NCI-H2227 treated with DMSO at 0.1 percent for 48 hours (cell line): ENCODE measurements at regions not wholly inside any gene's neighbourhood (a gene's known extent, or its start where the extent isn't known, plus 50 kb on each side); places are given as distances from the start of the nearest gene placed in this dataset.

Experiments used
- DNase-seq: peaks from one replicate; lab custom pipeline; 2025; lab: John Stamatoyannopoulos, UW

DNA sequence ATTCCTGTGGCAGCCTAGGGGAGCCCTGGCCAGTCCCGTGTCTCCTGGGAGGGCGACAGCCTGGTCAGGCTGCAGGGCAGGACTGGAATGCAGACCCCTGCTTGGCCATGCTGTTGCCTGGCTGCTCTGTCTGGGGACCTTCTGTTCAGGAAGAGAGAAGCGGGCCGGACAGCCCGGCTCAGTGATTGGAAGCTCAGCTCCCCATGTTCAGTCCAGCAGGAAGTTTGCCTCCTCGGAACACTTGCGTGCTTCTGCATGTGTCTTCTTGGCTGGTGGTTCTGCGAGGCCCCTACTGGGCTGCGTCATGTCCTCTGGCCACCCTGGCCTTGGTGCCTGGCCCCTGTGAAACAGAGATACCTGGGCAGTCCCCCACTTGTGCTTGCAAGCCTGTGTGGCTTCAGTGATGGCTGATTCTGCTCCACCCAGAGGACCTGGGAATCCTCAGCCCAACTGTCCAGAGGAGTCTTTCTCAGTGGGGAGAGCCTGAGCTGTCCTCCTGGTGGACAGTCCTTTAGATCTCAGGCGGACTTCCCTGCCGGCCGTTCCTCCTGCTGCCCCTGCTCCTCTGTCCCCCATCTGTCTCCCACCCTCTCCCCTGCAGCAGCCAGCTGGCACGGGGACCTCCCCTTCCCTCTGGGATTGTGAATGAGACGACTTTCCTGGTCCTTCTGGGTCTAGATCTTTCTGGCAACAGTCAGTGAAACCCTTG lies 279.5 kb downstream of the SEC14L1 start:
- no peak for DNase-seq

DNA sequence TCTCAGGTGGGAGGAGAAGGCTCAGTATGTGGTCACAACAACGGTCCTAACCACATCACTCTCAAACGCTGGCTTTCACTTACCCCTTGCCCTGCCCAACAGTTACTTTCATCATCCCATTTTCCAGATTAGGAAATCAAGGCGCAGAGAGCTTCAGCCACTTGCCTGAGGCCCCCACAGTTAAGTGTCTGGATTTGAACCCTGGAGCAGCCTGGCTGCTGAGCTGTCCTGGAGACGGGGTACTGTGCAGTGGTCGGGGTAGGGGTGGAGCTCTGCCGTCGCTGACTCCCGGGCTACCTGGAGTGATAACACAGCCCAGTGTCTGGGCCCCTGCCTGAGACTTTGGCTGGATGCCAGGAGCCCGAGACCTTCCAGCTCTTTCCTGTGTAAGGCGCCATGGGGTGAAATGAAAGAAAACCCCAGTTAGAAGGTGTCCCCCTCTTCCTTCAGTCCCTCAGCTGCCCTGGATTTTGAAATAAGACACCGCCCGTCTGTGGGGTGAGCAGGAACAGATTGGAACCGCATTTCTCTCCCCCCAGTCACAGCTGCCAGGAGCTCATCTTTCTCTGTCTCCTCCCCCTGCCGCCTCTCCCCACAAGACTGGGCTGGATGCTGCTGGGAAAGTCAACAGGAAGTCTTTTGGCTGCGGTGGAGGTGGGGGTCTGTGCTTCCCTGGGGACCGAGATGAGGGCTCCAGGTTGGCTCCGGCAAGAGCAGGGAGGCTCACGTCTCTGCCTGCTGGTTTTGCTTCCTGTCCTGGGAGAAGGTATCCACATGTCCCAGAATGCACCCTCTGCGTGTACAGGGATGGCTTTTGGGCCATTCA lies 280.2 kb downstream of the SEC14L1 start:
- peak; percentile 61 for DNase-seq

DNA sequence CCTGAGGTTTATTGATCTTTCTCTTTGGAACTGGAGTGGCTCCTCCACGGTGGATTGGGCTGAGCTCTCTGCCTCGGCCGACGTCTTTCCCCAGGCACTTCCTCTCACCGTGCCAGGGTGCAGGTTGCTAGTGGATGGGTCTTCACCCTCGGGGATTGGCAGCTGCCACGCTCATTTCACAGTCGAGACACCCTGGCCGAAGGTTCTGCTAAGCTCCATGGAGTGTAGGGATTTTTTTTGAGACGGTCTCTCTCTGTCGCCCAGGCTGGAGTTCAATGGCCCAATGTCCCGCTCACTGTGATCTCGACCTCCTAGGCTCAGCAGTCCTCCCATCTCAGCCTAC lies 280.8 kb downstream of the SEC14L1 start:
- no peak for DNase-seq

DNA sequence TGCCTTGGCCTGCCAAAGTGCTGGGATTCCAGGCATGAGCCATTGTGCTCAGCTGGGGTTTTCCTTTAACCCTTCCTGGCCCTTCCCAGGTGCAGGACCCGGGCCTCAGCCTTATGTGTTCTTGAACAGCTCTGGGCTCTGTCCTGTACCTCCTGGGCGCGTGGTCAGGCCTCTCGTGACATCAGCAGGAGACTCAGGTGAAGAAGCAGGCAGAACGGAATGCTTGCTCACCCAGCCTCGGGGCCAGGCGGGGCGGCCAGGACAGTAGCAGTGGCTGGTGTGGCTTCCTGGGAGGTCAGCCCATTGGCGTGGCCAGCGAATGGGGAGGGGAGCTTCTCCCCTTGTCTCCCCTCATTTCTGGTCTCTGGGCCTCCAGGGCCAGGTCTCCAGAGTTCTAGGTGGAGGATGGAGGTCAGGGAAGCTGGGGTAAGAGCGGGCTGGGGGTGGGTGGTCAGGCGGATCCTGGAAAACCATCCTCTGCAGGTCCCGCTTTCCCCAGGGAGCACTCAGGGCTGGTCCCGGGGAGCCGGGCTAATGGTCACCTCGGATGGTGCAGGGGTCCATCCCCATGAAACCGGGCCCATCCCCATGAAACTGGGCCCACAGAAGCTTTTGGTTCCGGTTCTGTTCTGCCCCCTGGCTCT lies 281.5 kb downstream of the SEC14L1 start:
- DNase-seq = no peak

DNA sequence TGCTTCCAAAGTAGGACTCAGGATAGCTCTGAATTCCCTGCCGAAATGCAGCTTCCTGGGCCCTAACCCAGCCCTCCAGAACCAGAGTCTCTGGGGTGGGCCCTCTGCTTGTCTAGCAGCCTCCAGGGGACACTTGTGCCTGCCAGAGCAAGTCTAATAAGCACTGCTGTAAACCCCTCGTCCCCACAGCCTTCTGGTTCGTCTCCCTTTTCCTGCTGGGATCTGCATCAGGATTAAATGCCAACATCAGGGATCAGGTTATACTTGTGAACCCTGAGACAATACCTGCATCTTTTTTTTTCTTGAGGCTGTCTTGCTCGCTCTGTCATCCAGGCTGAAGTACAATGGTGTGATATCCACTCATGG lies 282.0 kb downstream of the SEC14L1 start:
- no peak for DNase-seq

DNA sequence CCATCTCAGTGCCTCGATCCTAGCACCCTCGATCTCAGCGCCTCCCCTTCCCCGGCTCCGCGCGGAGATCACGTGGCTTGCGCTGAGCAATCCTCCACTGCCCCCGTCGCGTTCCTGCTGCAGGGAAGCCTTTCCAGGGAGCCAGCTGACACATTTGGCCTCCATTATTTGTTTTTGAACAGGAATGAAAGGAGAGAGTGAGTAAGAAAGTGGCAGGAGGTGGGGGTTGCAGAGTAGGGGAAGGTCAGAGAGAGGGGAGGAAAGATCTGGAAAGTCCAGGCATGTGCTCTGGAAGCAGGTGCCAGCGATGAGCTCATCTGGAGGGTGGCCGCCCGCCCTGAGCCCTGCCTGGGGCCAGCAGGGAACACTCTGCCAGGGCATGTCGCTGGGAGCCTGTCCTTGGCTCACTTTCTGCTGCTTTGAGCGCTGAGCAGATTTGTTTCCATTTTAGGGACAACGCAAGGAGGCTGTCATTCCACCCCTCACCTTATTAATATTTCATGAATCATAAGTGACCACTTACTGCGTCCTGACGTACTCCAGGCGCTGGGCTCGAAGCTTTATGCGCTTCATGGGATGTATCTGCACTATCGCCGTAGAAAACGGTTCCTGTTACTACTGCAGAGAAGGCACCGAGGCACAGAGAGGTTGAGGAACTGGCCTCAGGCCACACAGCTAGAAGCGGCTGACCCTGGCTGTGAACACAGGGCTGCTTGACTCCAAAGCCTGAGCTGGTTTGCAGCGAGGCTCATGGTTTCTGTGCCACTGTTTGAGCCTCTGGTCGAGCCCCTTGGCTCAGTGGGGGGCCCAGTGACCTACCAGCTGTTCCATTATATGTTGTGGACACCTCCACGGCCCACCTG lies 283.1 kb downstream of the SEC14L1 start:
- DNase-seq = no peak

DNA sequence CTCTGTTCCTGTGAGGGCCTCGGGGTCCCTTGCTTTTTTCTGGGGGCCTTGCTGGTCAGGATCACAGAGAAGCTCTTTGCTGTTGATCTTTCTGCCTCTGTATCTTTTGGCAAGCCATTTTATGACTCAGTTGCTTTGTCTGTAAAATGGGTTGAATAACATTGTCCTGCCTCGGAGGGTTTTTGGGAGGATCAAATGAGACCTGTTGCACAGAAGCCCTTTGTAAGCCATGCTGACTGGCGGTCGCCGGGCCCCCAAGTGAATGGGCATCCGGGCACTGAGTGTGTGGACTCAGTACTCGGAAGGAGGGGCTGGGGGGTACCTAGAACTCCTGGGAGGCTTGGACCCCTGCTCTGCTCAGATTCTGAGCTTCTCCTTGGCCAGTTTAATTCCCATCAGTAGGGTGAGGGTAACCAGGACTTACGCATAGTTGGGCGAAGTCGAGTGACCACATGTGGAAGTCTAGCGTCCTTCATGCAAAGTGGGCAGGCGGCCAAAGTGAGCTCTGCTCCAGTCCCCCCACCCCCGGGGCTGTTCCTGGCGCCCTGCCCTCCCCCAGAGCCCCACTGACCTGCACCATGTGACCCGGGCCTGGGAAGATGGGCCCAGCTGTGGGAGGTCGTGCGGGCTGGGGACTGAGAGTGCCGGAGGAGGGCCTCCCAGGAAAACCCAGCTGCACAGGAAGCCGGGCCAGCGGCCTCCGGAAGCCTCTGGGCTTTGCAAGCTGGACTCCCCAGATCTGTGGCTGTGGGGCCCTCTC lies 284.0 kb downstream of the SEC14L1 start:
- no peak for DNase-seq

DNA sequence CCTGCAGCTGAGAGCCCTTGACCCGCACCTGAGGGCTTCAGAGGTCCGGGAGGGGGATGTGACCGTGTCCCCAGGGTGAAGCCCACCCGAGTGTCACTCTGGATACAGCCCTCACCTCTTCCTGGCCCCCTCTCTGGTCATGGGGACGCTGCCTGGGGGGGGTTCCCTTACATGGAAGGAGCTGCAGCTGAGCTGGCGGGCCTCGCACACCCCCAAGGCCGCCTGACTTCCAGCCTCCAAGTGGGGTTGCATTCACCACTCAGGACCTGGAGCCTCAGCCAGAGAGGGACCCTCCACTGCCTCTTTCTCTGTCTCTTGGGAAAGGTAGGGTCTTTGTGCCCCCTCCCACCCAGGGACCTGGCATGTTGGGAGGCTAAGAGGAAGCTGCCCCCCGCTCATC lies 284.6 kb downstream of the SEC14L1 start:
- no peak for DNase-seq

- no peak for DNase-seq
Measured at GRCh38 chr17:77425791-77426641, 285.2 kb downstream of the SEC14L1 start.

- DNase-seq = no peak
Measured at GRCh38 chr17:77426676-77427386, 286.1 kb downstream of the SEC14L1 start.

GRCh38 chr17:77427391-77427991 lies 286.7 kb downstream of the SEC14L1 start:
- no peak for DNase-seq

- no peak for DNase-seq
Measured at GRCh38 chr17:77428020-77428748, 287.4 kb downstream of the SEC14L1 start.

DNA sequence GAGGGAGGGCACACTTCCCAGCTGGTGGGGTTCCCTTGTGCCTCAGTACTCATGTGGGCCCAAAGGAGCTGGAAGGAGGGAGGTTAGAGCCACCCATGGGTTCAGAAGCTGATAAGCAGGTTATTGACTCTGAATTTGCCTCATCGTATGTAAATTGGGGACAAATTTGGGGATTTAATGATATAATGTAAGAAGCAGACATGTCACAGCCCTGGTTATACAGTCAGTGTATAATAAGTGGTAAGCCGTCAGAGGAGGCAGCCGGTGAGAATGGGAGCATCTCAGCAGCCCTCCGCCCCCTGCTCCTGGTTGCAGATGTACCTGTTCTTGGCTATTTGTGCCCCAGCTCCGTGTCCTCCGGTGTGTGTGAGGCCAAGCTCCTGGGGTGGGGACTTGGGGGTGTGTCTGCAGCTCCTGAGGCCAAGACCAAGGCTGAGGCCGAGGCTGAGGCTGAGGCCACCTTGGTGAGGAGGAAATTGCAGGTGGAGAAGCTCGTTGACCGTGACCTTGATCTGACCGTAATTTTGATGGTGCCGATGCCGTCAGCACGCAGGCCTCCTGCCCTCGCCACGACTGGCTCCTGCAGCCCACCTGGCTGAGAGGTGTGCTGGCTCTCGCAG lies 288.1 kb downstream of the SEC14L1 start:
- no peak for DNase-seq

GRCh38 chr17:77429369-77429968 lies 288.7 kb downstream of the SEC14L1 start:
- no peak for DNase-seq

DNA sequence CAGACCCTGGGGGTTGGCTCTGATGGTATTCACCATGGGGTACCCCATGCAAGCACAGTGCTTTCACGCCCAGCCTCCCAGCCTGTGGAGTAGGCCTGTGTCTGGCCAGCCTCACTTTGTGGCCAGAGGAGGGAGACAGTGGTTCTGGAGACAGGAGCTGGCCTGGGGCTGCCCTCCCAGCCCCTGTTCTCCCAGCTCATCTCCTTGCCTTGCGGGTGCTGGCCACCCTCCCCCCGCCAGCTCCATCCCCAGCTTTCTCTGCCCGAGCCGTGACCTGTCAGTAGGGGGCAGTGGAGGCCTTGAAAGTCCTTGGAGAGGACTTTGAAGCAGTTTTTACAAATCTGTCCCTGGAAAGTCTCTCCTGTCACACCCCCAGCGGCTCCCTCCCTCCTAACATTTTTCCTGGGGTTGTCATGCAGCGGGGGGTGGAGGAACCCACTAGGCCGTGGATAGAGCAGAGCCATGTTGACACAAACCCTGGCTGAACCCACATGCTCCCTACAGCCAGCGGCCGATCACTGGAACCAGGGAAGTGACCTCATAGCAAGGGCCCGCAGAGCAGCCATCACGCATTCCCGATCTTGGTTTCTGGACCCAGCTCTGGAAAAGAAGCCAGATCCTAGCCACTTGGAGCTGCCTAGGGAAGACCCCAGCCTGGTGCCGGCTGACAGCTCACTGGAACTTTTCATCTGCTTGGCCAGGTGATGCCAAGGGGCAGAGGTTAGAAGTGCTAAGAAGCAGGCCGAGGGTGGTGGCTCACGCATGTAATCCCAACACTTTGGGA lies 289.4 kb downstream of the SEC14L1 start:
- DNase-seq = no peak

DNA sequence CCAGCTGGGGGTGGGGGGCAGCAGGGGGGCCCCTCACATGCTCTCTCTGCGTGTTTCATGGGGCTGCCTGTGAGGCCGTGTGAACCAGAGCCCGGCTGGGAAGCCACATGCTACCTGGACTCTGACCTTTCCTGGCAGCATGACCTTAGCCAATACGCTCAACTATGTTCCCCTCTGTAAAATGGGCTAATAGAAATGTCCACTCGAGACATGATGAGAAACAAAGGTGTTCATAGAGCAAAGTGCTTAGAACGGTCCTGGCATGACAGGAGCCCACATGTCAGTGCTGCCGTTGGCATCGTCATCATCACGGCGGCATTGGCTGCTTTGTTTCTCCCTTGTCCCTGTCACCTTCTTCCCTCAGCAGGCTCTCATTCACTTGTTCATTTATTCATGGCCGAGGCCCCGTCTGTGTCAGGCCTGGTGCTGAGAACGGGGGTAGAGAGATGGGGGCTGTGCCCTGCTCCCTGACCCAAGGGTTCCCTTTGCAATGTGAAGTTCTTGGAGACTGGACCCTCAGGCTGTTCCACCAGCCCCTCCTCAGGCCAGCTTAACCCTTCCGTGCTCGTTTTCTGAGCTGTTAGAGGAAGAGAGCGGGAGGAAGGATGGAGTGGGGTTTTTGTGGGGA lies 291.4 kb downstream of the SEC14L1 start:
- no peak for DNase-seq

DNA sequence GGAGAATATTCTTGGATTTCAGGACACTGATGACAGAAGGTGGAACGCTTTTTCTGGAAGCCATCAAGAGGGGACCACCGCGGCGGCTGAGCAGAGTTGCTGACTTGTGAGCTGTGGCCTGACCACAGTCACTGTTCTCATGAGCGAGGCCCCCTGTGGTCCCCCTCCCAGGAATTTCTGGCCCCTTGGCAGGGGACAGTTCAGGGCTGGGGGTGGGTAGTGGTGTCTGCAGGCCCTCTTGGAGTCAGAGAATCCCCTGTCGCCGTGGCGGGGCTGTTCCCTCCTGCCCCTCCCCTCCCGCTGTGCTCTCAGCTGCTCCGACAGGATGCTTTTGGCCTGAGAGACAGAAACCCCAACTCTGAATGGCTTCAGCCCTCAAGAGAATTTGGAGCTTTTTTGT lies 292.0 kb downstream of the SEC14L1 start:
- no peak for DNase-seq
